Testis (tissue), 2 donors: ENCODE measurements at regions not wholly inside any gene's neighbourhood (a gene's known extent, or its start where the extent isn't known, plus 50 kb on each side); places are given as distances from the start of the nearest gene placed in this dataset.

ENCODE experiments used
- POLR2A ChIP-seq: fragments of 450-650 bp; IDR thresholded peaks from one replicate; pipeline ENCODE4 v1.6.1; 2017; ENCODE audit warnings: antibody characterized with exemption, mild to moderate bottlenecking, moderate library complexity
- TF ChIP-seq, protein P1 (sequence below), 3 experiments: fragments of 450-650 bp in 2 of 3; fragments of 200-600 bp in 1 of 3; sonication (generic) in 1 of 3; IDR thresholded peaks; one replicate each; pipeline ENCODE4 v1.5.1; 2016 to 2019; ENCODE audit warnings: antibody characterized with exemption in 3 of 3, mild to moderate bottlenecking in 2 of 3, moderate library complexity in 1 of 3

DNA sequence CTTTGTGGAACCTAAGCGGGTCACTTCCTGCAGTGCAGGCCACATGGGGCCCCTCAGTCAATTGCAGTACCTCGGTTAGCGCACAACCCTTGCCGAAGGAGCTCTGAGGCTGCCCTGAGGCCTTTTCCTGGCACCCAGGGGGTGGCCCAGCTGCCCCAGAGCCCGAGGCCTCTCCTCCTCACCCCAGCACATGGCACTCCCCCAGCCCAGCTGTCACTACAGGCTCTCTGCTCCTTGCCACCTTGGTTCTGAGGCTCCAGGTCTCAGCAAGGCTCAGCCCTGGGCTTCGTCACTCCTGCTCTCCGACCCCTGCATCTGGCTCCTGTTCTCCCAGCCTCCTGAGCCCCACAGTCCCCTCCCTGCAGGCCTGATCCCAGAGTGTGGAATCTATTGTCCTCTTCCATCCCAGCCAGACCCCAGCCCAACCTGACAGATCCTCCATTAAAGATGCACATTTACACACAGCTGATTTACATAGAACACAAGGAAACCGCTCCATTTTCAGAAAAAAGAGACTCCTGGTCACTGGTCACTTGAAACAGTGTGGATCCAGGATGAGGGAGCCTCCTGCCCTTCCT, 192.8 kb upstream of the POU3F1 start:
- TF ChIP-seq POLR2A: no peak
- TF ChIP-seq, protein P1, sequence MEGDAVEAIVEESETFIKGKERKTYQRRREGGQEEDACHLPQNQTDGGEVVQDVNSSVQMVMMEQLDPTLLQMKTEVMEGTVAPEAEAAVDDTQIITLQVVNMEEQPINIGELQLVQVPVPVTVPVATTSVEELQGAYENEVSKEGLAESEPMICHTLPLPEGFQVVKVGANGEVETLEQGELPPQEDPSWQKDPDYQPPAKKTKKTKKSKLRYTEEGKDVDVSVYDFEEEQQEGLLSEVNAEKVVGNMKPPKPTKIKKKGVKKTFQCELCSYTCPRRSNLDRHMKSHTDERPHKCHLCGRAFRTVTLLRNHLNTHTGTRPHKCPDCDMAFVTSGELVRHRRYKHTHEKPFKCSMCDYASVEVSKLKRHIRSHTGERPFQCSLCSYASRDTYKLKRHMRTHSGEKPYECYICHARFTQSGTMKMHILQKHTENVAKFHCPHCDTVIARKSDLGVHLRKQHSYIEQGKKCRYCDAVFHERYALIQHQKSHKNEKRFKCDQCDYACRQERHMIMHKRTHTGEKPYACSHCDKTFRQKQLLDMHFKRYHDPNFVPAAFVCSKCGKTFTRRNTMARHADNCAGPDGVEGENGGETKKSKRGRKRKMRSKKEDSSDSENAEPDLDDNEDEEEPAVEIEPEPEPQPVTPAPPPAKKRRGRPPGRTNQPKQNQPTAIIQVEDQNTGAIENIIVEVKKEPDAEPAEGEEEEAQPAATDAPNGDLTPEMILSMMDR (IDR thresholded peaks at IDR 0.05): no peak
